Neuronal stem cell (in vitro differentiated cells): ENCODE measurements at regions not wholly inside any gene's neighbourhood (a gene's known extent, or its start where the extent isn't known, plus 50 kb on each side); places are given as distances from the start of the nearest gene placed in this dataset.
A peak's percentile ranks its signal among the peaks of the same experiment; 100 is the strongest.

Experiments
- DNase-seq: peaks from one replicate; pipeline ENCODE4 v3.0.0-alpha.2; 2013; ENCODE audit warnings: low spot score
- H2AFZ ChIP-seq: one replicate; pipeline ENCODE4 v1.6.1; 2013; ENCODE audit warnings: mild to moderate bottlenecking, low read length, inconsistent platforms
- H2AK5ac ChIP-seq: 2 replicates; pipeline ENCODE4 v1.6.1; 2013; ENCODE audit warnings: low read depth, mild to moderate bottlenecking, inconsistent platforms, low read length, moderate library complexity, mixed read lengths
- H2BK120ac ChIP-seq: 2 replicates; pipeline ENCODE4 v1.6.1; 2013; ENCODE audit warnings: low read depth, mild to moderate bottlenecking, inconsistent platforms, low read length, moderate library complexity, mixed read lengths
- H2BK12ac ChIP-seq: one replicate; pipeline ENCODE4 v1.6.1; 2013; ENCODE audit warnings: low read length, inconsistent platforms
- H2BK15ac ChIP-seq: 2 replicates; pipeline ENCODE4 v1.6.1; 2013; ENCODE audit warnings: mild to moderate bottlenecking, low read length, inconsistent platforms, mixed read lengths
- H2BK5ac ChIP-seq: one replicate; pipeline ENCODE4 v1.6.1; 2013; ENCODE audit warnings: inconsistent platforms, mild to moderate bottlenecking, low read length, moderate library complexity
- H3K14ac ChIP-seq: one replicate; pipeline ENCODE4 v1.6.1; 2013; ENCODE audit warnings: low read length, inconsistent platforms
- H3K18ac ChIP-seq: 2 replicates; pipeline ENCODE4 v1.6.1; 2013; ENCODE audit warnings: low read length, inconsistent platforms
- H3K23ac ChIP-seq: 2 replicates; pipeline ENCODE4 v1.6.1; 2013; ENCODE audit warnings: low read depth, mild to moderate bottlenecking, mixed read lengths, low read length, inconsistent platforms; ENCODE audit not compliant: poor library complexity
- H3K27ac ChIP-seq: replicated peaks from 3 replicates; pipeline ENCODE4 v1.5.1; 2013; ENCODE audit warnings: low read length, inconsistent platforms
- H3K27me3 ChIP-seq, 3 experiments: 2 replicates each; pipeline ENCODE4 v1.6.1; 2013; ENCODE audit warnings: low read length in 3 of 3, mild to moderate bottlenecking in 2 of 3, inconsistent platforms in 1 of 3, low read depth in 1 of 3, mixed read lengths in 1 of 3, moderate library complexity in 1 of 3; ENCODE audit not compliant: control insufficient read depth in 3 of 3, insufficient read depth in 3 of 3
- H3K36me3 ChIP-seq, 2 donors: replicated peaks in 1 of 2; 2 replicates each; pipeline ENCODE4 v1.6.1; 2013; ENCODE audit warnings: low read length in 2 of 2; ENCODE audit not compliant: control insufficient read depth in 2 of 2, insufficient read depth in 2 of 2
- H3K4ac ChIP-seq: 2 replicates; pipeline ENCODE4 v1.6.1; 2013; ENCODE audit warnings: inconsistent platforms, mild to moderate bottlenecking, low read length, moderate library complexity
- H3K4me1 ChIP-seq, 2 donors: 1 replicate in 1 of 2; 2 replicates in 1 of 2; pipeline ENCODE4 v1.6.1; 2013; ENCODE audit warnings: low read length in 2 of 2, low read depth in 1 of 2; ENCODE audit not compliant: control insufficient read depth in 2 of 2, insufficient read depth in 1 of 2
- H3K4me2 ChIP-seq: one replicate; pipeline ENCODE4 v1.6.1; 2013; ENCODE audit warnings: mild to moderate bottlenecking, low read length, inconsistent platforms; ENCODE audit not compliant: insufficient read depth, poor library complexity, severe bottlenecking
- H3K4me3 ChIP-seq, 2 donors: 2 replicates each; pipeline ENCODE4 v1.5.1; 2013; ENCODE audit warnings: low read length in 2 of 2, mild to moderate bottlenecking in 2 of 2, inconsistent platforms in 1 of 2, moderate library complexity in 1 of 2
- H3K79me1 ChIP-seq: one replicate; pipeline ENCODE4 v1.6.1; 2013; ENCODE audit warnings: low read depth, mild to moderate bottlenecking, inconsistent platforms, low read length, moderate library complexity
- H3K9ac ChIP-seq: one replicate; pipeline ENCODE4 v1.6.1; 2013; ENCODE audit warnings: mild to moderate bottlenecking, low read depth, low read length, inconsistent platforms; ENCODE audit not compliant: poor library complexity
- H3K9me3 ChIP-seq, 2 donors: replicated peaks in 1 of 2; 2 replicates each; pipeline versions ENCODE3 to v1.6.1; 2013; ENCODE audit warnings: low read length in 2 of 2, mild to moderate bottlenecking in 2 of 2, inconsistent platforms in 1 of 2, low read depth in 1 of 2, mixed read lengths in 1 of 2, moderate library complexity in 1 of 2; ENCODE audit not compliant: control insufficient read depth in 2 of 2, insufficient read depth in 1 of 2
- H4K8ac ChIP-seq: one replicate; pipeline ENCODE4 v1.6.1; 2013; ENCODE audit warnings: low read depth, mild to moderate bottlenecking, inconsistent platforms, low read length, moderate library complexity
- H4K91ac ChIP-seq: one replicate; pipeline ENCODE4 v1.6.1; 2013; ENCODE audit warnings: low read length, low read depth, mild to moderate bottlenecking, inconsistent platforms; ENCODE audit not compliant: poor library complexity
- WGBS, 2 donors: extraction: QIAGEN DNeasy Blood & Tissue Kit; methylation state at CpG; one replicate each; pipeline ENCODE4 v1.1.7; 2013; ENCODE audit warnings: missing lambda C conversion rate in 2 of 2, mixed read lengths in 1 of 2; ENCODE audit not compliant: insufficient read length in 2 of 2, insufficient replicate concordance in 1 of 2; ENCODE audit errors: extremely low coverage in 2 of 2; 5-methylcytosine and 5-hydroxymethylcytosine counted together

DNA sequence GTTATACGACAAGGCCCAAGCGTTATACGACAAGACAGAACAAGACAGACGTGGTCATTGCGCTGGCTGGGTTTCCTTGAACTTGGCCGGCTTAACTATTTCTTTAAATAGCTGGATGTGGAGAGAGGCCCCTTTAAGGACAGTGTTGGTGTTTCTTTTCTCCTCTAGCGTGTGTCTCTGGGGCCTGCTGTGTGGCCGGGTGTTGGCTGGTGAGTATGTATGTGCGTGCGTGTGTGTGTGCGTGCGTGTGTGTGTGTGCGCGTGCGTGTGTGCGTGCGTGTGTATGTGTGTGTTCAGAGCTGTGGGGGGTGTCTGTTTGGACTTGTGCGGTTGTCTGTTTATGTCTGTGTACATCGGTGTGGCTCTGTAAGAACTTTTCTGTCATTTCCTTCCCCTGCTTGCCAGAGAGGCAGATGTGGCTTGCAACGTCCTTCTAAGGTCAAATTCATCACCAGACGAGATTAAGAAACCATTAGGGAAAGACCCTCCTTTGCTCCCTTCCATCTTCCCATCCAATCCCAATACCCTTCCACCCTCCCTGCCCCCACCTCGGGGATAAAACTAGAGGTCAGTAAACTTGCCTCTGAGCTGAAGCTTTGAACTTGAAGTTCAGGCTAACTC lies 78.6 kb upstream of the TBX3 start:
- Histone ChIP-seq H2BK15ac (no peak overlapping the region), H3K9me3 (no peaks in the 10 kb centered on the region), H2AK5ac (no peak overlapping the region), H3K27ac (no peak overlapping the region), H3K36me3 (no peaks in the 10 kb centered on the region), H3K79me1 (no peaks in the 10 kb centered on the region), H2BK120ac (no peak overlapping the region), H3K23ac (no peak overlapping the region), H2BK12ac (no peak overlapping the region), H4K8ac (no peak overlapping the region), H3K4me1 (peaks cover 0 to 6% of the 10 kb centered on the region in 2 donors), H3K4me3 (peak overlapping the region in 1 of 2 donors; percentile 42), H4K91ac (no peak overlapping the region), H2AFZ (no peak overlapping the region), H3K4me2 (no peak overlapping the region), H2BK5ac (no peak overlapping the region), H3K4ac (no peak overlapping the region), H3K14ac (no peak overlapping the region), H3K9ac (no peak overlapping the region), H3K27me3 (no peaks in the 10 kb centered on the region), H3K18ac (no peak overlapping the region)
- no CpG with 5 or more reads among the region's 22 CpGs for WGBS, 2 donors
- no peak for DNase-seq

DNA sequence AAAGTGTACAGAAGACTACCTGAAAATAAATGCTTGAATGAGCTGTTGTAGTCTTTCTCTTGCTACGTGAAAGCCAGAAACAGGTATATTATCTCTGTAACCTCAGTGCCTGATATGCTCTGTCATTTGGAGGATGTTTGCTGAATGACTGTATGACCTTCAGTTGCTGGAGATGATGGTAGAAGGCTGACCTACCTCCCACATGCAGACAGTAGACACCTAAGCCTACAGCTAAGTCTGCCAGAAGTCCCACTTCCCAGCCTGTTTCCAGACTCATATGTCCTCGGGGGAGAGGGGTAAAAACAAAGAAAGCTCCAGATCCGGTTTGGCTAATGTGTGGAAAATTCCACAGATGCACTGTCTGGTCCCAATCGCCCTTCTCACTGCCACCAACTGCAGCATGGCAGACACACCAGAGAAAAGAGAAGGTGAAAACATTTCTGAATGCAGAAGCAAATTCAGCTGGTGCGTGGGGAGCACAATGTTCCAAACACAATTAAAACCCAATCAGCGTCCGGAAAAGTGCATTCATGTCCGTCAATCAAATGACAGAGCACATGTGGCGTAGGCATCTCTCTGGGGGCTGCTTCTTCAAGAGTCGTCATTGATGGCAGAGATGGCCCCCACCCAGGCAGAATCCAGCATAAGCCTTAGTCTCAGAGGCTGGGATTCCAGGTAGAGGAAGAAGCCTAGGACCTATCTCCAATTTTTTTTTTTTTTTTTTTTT lies 76.3 kb upstream of the TBX3 start:
- Histone ChIP-seq H2BK120ac (no peak overlapping the region), H4K8ac (peak overlapping the region; percentile 7), H3K4me2 (no peak overlapping the region), H3K36me3 (no peaks in the 10 kb centered on the region), H4K91ac (no peak overlapping the region), H2AFZ (no peak overlapping the region), H3K27ac (no peak overlapping the region), H3K14ac (no peak overlapping the region), H3K4me1 (peaks cover 0 to 7% of the 10 kb centered on the region in 2 donors), H3K18ac (peak overlapping the region; percentile 13), H2BK12ac (no peak overlapping the region), H2AK5ac (peak overlapping the region; percentile 27), H3K27me3 (no peaks in the 10 kb centered on the region), H3K79me1 (no peaks in the 10 kb centered on the region), H2BK5ac (no peak overlapping the region), H3K9ac (no peak overlapping the region), H3K9me3 (no peaks in the 10 kb centered on the region), H2BK15ac (no peak overlapping the region), H3K23ac (no peak overlapping the region), H3K4ac (no peak overlapping the region), H3K4me3 (no peak overlapping the region)
- no peak for DNase-seq
- no CpG with 5 or more reads among the region's 10 CpGs for WGBS, 2 donors

DNA sequence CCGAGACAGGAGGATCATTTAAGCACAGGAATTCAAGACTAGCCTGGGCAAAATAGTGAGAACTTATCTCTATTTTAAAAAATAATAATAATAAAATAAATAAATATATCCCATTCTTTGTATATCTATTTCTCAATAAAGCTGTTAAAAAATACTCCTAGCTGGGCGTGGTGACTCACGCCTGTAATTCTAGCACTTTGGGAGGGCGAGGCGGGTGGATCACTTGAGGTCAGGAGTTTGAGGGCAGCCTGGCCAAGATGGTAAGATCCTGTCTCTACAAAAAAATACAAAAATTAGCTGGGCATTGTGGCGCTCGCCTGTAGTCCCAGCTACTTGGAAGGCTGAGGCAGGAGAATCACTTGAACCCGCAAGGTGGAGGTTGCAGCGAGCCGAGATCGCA lies 75.7 kb upstream of the TBX3 start:
- Histone ChIP-seq H3K23ac (no peak overlapping the region), H2BK12ac (no peak overlapping the region), H2BK120ac (no peak overlapping the region), H3K14ac (no peak overlapping the region), H2AFZ (no peak overlapping the region), H3K27me3 (no peaks in the 10 kb centered on the region), H4K91ac (no peak overlapping the region), H3K18ac (no peak overlapping the region), H3K4me1 (peaks cover 0 to 7% of the 10 kb centered on the region in 2 donors), H3K79me1 (no peaks in the 10 kb centered on the region), H3K9me3 (no peaks in the 10 kb centered on the region), H3K4me3 (no peak overlapping the region), H3K4ac (no peak overlapping the region), H3K27ac (no peak overlapping the region), H3K4me2 (no peak overlapping the region), H3K36me3 (no peaks in the 10 kb centered on the region), H2AK5ac (no peak overlapping the region), H4K8ac (no peak overlapping the region), H2BK15ac (no peak overlapping the region), H3K9ac (no peak overlapping the region), H2BK5ac (no peak overlapping the region)
- DNase-seq: no peak
- no CpG with 5 or more reads among the region's 11 CpGs for WGBS, 2 donors

DNA sequence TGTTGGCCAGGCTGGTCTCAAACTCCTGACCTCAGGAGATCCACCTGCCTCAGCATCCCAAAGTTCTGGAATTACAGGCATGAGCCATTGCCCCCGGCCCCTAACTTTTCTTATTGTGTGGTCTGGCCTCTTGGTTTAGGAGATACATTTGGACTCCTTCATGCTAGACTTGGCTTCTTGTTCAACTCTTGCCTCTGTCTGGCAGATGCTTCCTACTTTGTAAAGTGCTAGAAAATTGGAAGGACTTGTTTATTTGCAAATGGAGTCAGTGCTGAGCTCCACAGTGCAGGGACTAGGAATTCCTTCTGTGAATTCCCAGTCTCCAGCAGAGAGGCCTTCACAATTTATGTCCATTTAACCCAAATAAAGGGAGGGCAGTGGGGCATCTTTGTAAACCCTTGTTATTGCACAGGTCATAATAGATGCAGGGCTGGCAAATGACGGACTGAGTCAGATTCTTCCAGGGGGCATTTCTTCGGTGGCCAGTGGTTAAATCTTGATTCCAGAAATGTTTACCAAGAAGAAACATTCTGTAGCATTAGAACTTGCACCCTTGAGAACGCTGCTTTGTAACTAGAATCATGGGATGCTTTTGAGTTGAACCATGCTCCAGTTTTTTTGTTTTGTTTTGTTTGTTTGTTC lies 73.8 kb upstream of the TBX3 start:
- DNase-seq: no peak
- Histone ChIP-seq H3K27ac (no peak overlapping the region), H2BK5ac (no peak overlapping the region), H2BK12ac (no peak overlapping the region), H3K36me3 (no peaks in the 10 kb centered on the region), H3K27me3 (no peaks in the 10 kb centered on the region), H3K9me3 (no peaks in the 10 kb centered on the region), H3K4ac (no peak overlapping the region), H4K91ac (no peak overlapping the region), H2BK120ac (no peak overlapping the region), H3K4me1 (peaks cover 0 to 7% of the 10 kb centered on the region in 2 donors), H2AFZ (no peak overlapping the region), H3K4me2 (no peak overlapping the region), H3K79me1 (no peaks in the 10 kb centered on the region), H3K4me3 (no peak overlapping the region), H3K9ac (no peak overlapping the region), H3K18ac (no peak overlapping the region), H2BK15ac (no peak overlapping the region), H2AK5ac (no peak overlapping the region), H3K14ac (no peak overlapping the region), H4K8ac (no peak overlapping the region), H3K23ac (no peak overlapping the region)
- WGBS, 2 donors: no CpG with 5 or more reads among the region's 4 CpGs
